ENCODE measurements at regions not wholly inside any gene's neighbourhood (a gene's known extent, or its start where the extent isn't known, plus 50 kb on each side); places are given as distances from the start of the nearest gene placed in this dataset.

DNA sequence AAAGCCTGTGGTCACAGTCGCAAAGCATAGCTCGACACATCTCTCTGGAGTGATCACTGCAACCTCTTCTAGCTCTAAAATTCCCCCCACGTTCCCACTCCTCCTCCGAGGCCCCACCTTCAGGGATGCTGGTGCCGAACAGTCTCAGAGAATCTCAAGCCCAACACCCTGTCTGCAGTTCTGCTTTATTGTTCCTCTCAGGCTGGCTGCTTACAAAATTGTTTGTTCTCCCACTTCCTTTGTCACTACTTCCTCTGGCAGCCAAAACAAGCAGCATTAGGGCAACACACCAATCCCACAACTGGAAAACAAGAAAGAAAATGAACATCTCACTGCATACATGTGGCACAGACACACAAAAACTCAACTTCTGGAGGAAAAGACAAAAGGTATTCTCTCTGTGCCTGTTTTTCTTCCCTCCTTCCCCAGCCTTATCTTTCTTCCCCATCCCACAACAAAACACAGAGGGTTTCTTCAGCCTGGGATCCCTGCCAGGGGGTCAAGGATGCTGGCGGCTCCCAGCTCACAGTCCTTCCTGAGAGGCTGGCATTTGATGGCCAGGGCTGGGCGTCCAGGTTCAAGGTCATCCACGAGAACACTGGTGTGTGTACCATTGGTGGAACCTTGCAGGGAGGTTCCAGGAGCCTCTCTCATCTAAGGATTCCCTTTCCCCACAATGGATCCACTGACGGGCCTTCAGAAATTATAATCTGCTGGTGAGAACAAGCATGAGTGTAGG, 108.4 kb downstream of the TMCO5A start:
- ChIA-PET POLR2A (no interaction called here), CTCF (no interaction called here)
- DNase-seq (ENCODE audit: extremely low spot score): no peak
- TF ChIP-seq ELF4 (IDR thresholded peaks at IDR 0.05): no peak
- TF ChIP-seq NFRKB (IDR thresholded peaks at IDR 0.05): no peak
- TF ChIP-seq LEF1 (IDR thresholded peaks at IDR 0.05; ENCODE audit: borderline replicate concordance): no peak
- no peak for TF ChIP-seq HDGF (IDR thresholded peaks at IDR 0.05; ENCODE audit: borderline replicate concordance)
- no peak for TF ChIP-seq ZNF384 (IDR thresholded peaks at IDR 0.05)
- no peak for TF ChIP-seq ARNT (IDR thresholded peaks at IDR 0.05)
- no peak for TF ChIP-seq BHLHE40 (IDR thresholded peaks at IDR 0.05; ENCODE audit: borderline replicate concordance)
- TF ChIP-seq L3MBTL2 (conservative IDR thresholded peaks at IDR 0.05): no peak
- no peak for TF ChIP-seq TARDBP (IDR thresholded peaks at IDR 0.05)
- TF ChIP-seq CTBP1 (IDR thresholded peaks at IDR 0.05; ENCODE audit: borderline replicate concordance): no peak
- TF ChIP-seq, protein P1, sequence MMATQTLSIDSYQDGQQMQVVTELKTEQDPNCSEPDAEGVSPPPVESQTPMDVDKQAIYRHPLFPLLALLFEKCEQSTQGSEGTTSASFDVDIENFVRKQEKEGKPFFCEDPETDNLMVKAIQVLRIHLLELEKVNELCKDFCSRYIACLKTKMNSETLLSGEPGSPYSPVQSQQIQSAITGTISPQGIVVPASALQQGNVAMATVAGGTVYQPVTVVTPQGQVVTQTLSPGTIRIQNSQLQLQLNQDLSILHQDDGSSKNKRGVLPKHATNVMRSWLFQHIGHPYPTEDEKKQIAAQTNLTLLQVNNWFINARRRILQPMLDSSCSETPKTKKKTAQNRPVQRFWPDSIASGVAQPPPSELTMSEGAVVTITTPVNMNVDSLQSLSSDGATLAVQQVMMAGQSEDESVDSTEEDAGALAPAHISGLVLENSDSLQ (IDR thresholded peaks at IDR 0.05): no peak

DNA sequence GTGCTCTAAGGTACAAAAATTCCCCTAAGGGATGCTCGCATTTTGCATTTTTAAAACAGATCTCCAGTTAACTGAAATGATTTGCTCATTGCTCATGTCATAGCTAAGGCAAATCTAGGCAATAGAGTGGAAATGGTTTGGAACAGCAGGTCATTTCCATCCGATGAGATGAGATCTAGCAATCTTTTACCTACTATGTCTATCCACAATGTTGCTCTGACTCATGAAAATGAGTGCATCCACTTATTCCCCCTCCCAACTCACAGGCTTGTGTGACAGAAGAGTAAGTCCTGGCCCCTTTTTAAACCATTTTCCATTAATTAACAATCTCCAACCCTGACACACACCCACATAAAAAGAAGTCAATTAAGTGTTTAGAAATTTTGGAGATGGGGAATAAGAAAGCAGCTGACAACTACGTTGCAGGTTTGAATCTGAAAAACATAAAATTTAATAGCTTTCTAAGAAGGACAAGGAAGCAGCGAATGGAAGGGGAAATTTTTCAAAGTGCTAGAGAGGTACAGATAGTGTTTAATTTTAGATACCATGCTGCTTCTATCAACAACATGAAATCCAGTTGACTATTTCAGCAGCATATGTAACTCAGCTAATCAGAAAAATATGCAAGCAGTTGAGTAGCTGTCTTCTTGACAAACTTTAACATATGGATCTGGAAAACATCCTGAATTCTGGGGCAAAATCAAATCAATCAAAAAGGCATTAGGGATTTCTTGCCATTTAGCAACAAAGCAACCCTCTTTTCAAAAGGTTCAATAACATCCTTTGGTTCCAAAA, 112.0 kb downstream of the TMCO5A start:
- CTCF ChIA-PET: no interaction called here
- DNase-seq (ENCODE audit: extremely low spot score): no peak
- TF ChIP-seq FOXK2 (IDR thresholded peaks at IDR 0.05): no peak
- no peak for TF ChIP-seq ZNF384 (IDR thresholded peaks at IDR 0.05)
- TF ChIP-seq FOXA1 (IDR thresholded peaks at IDR 0.05): no peak
- TF ChIP-seq HDGF (IDR thresholded peaks at IDR 0.05; ENCODE audit: borderline replicate concordance): no peak
- TF ChIP-seq BHLHE40 (IDR thresholded peaks at IDR 0.05; ENCODE audit: borderline replicate concordance): no peak
- POLR2A ChIA-PET: no interaction called here

DNA sequence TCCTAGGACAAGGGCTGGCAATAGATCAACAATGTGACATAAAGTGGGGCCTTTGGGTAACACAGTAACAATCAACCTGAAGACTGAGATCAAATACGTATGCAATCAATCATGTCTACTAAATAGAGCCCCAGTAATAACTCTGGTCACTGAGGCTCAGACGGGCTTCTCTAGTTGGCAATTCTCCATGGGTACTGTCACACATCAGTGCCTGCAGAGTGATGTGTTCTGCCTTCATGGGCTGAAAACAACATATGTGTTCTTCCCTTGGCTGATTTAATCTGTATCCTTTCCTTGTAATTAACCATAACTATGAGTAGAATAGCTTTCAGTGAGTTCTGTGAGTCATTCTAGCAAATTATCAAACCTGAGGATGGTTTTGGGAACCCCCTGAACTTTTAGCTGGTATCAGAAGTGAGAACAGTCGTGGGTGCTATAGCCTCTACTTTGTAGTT, 113.6 kb downstream of the TMCO5A start:
- DNase-seq (ENCODE audit: extremely low spot score): no peak
- CTCF ChIA-PET: no interaction called here
- POLR2A ChIA-PET: no interaction called here
- TF ChIP-seq ARNT (IDR thresholded peaks at IDR 0.05): no peak
- no peak for TF ChIP-seq LEF1 (IDR thresholded peaks at IDR 0.05; ENCODE audit: borderline replicate concordance)
- TF ChIP-seq L3MBTL2 (conservative IDR thresholded peaks at IDR 0.05): no peak
- TF ChIP-seq ELF4 (IDR thresholded peaks at IDR 0.05): no peak
- no peak for TF ChIP-seq BHLHE40 (IDR thresholded peaks at IDR 0.05; ENCODE audit: borderline replicate concordance)
- TF ChIP-seq FOXM1 (IDR thresholded peaks at IDR 0.05; ENCODE audit: borderline replicate concordance): no peak
- no peak for TF ChIP-seq FOXK2 (IDR thresholded peaks at IDR 0.05)
- TF ChIP-seq ZNF384 (IDR thresholded peaks at IDR 0.05): no peak
- TF ChIP-seq TARDBP (IDR thresholded peaks at IDR 0.05): no peak
- no peak for TF ChIP-seq CTBP1 (IDR thresholded peaks at IDR 0.05; ENCODE audit: borderline replicate concordance)
- TF ChIP-seq FOXA1 (IDR thresholded peaks at IDR 0.05): no peak
- no peak for TF ChIP-seq NFRKB (IDR thresholded peaks at IDR 0.05)
- TF ChIP-seq SP1 (IDR thresholded peaks at IDR 0.05): no peak
- TF ChIP-seq SUZ12 (IDR thresholded peaks at IDR 0.05): no peak
- TF ChIP-seq, protein P1 (IDR thresholded peaks at IDR 0.05): no peak
- no peak for TF ChIP-seq HDGF (IDR thresholded peaks at IDR 0.05; ENCODE audit: borderline replicate concordance)

DNA sequence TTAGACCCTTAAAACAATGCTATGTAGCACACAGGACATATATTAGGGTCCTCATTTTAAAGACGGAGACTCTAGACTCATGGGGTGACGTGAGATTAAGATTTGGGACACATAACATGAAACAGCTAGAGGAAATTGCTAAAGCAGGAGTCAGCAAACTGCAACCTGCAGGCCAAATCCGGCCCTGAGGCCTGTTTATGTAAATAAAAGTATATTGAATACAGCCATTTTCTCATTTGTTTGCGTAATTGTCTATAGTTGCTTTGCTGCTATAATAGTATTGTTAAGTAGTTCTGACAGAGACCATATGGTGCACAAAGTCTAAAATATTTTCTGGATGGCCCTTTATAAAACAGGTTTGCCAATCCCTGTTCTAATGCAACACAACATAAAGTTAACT, 115.5 kb downstream of the TMCO5A start:
- TF ChIP-seq BHLHE40 (IDR thresholded peaks at IDR 0.05; ENCODE audit: borderline replicate concordance) (no peak), TARDBP (IDR thresholded peaks at IDR 0.05) (no peak)
- POLR2A ChIA-PET: no interaction called here
- DNase-seq (ENCODE audit: extremely low spot score): no peak

DNA sequence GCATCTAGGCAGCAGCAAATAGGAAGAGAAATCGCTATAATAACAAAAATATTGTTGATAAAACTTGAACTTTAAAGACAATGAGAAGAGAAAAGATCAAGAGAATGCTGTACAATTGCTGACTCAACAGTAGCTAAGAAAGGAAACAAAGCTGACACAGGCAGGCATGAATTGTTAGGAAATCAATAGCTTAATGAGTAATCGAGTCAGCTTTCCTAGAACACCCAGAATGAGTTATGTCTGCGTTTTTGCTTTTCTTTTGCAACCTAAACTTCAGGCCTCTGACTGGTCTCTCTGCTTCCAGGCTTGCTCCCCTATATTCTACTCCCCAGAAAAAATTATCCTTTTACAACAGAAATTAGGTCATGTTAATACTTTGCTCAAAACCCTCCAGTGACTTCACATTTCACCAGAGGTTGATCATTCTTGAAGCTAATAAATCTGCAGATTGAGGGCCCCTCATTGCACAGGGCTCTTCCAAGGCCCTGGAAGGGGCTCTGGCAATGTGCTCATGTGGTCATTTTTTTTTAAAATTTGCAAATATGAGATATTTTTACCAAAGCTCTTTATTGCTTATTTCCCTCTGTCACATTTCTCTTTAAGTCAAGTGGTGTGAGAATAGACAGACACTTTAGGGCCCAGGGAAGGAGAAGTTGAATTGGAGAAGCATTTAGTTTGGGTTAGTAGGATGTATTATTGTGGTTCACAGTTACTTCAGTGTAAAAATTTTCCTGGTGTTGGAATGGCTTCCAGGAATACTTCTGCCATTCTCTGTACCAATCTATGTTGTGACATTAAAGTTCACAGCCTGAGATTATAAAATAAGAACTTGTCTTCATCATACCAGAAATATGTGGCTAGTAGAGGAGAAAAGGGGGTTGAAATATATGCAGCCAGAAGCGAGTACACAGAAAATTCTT, 116.3 kb downstream of the TMCO5A start:
- no peak for DNase-seq (ENCODE audit: extremely low spot score)
- TF ChIP-seq BHLHE40 (IDR thresholded peaks at IDR 0.05; ENCODE audit: borderline replicate concordance) (no peak), FOXA1 (IDR thresholded peaks at IDR 0.05) (no peak), LEF1 (IDR thresholded peaks at IDR 0.05; ENCODE audit: borderline replicate concordance) (no peak)
- TF ChIP-seq, protein P1 (IDR thresholded peaks at IDR 0.05): no peak
- ChIA-PET POLR2A (no interaction called here), CTCF (no interaction called here)

More for the DNA sequence above, 115.5 kb downstream of the TMCO5A start:
- CTCF ChIA-PET: no interaction called here

DNA sequence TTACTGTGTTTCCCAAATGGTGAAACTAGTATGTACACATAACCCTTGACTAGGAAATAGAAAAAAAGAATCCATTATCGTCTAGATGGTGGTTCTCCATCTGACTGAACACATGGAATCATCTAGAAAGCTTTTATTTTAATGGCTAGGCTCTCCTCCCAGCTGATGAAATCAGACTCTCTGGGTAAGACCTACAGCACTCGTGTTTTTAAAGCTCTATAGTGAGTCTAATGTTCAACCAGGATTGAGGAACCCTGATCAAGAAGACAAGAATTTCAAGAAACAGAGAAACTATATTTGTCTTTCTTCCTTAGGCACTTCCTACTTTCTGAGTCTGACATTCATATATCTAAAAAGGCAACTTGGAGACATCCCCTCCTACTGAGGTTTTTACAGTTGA, 118.8 kb downstream of the TMCO5A start:
- CTCF ChIA-PET: no interaction called here
- TF ChIP-seq, protein P1 (IDR thresholded peaks at IDR 0.05): no peak
- TF ChIP-seq SP1 (IDR thresholded peaks at IDR 0.05): no peak
- no peak for TF ChIP-seq ARNT (IDR thresholded peaks at IDR 0.05)
- no peak for TF ChIP-seq FOXK2 (IDR thresholded peaks at IDR 0.05)
- TF ChIP-seq SUZ12 (IDR thresholded peaks at IDR 0.05): no peak
- no peak for TF ChIP-seq CTBP1 (IDR thresholded peaks at IDR 0.05; ENCODE audit: borderline replicate concordance)
- no peak for TF ChIP-seq L3MBTL2 (conservative IDR thresholded peaks at IDR 0.05)
- no peak for TF ChIP-seq BHLHE40 (IDR thresholded peaks at IDR 0.05; ENCODE audit: borderline replicate concordance)
- no peak for TF ChIP-seq ELF4 (IDR thresholded peaks at IDR 0.05)
- no peak for TF ChIP-seq FOXA1 (IDR thresholded peaks at IDR 0.05)
- TF ChIP-seq TARDBP (IDR thresholded peaks at IDR 0.05): no peak
- no peak for TF ChIP-seq HDGF (IDR thresholded peaks at IDR 0.05; ENCODE audit: borderline replicate concordance)
- TF ChIP-seq FOXM1 (IDR thresholded peaks at IDR 0.05; ENCODE audit: borderline replicate concordance): no peak
- no peak for TF ChIP-seq NFRKB (IDR thresholded peaks at IDR 0.05)
- no peak for TF ChIP-seq LEF1 (IDR thresholded peaks at IDR 0.05; ENCODE audit: borderline replicate concordance)
- TF ChIP-seq ZNF384 (IDR thresholded peaks at IDR 0.05): no peak
- no peak for DNase-seq (ENCODE audit: extremely low spot score)
- POLR2A ChIA-PET: no interaction called here

All from HEK293T (cell line).